ENCODE measurements at regions not wholly inside any gene's neighbourhood (a gene's known extent, or its start where the extent isn't known, plus 50 kb on each side); places are given as distances from the start of the nearest gene placed in this dataset.

DNA sequence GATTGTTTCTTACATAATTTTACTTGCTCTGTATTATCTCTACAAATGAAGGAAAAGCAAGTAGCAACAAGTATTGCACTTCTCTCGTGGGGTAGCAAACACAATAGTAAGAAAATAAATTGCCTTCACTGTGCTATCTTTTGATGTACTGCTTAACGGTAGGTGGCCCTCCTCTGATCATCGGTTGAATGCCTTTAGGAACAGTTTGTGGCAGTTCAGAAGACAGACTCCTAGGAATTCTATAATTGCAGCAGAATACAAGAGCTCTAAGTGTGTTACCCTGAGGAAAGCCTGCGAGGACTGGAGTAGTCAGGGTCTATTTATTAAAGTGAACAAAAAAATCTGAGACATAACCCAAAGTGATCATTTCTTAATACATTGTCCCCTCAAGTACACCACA is 1135.9 kb downstream of the KCNT2 start:
- TF ChIP-seq, protein P1, sequence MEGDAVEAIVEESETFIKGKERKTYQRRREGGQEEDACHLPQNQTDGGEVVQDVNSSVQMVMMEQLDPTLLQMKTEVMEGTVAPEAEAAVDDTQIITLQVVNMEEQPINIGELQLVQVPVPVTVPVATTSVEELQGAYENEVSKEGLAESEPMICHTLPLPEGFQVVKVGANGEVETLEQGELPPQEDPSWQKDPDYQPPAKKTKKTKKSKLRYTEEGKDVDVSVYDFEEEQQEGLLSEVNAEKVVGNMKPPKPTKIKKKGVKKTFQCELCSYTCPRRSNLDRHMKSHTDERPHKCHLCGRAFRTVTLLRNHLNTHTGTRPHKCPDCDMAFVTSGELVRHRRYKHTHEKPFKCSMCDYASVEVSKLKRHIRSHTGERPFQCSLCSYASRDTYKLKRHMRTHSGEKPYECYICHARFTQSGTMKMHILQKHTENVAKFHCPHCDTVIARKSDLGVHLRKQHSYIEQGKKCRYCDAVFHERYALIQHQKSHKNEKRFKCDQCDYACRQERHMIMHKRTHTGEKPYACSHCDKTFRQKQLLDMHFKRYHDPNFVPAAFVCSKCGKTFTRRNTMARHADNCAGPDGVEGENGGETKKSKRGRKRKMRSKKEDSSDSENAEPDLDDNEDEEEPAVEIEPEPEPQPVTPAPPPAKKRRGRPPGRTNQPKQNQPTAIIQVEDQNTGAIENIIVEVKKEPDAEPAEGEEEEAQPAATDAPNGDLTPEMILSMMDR (IDR thresholded peaks at IDR 0.05; ENCODE audit: low read depth, low read length) = no peak

DNA sequence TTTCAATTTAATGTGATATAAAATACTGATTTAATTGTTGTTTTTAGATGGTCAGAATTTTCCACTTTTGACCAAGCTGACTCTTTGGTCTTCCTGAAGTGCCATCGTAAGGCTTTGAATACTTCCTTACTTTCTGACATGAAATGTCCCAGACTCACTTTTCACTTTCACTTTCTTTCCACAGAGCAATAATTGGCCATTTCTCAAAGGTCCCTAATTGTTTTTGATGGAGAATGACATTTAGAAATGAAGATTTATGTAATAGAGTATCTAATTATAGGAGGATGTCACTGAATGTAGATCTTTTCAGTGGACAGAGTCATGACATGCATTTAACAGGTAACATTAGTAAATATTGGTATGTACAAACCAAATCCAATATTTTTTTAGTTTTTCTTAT is 1141.6 kb downstream of the KCNT2 start:
- no peak for DNase-seq (ENCODE audit: extremely low read depth, low read depth)
- TF ChIP-seq, protein P1 (IDR thresholded peaks at IDR 0.05; ENCODE audit: low read depth, low read length) = no peak

More for the DNA sequence above, 1135.9 kb downstream of the KCNT2 start:
- no peak for DNase-seq (ENCODE audit: extremely low read depth, low read depth)

DNA sequence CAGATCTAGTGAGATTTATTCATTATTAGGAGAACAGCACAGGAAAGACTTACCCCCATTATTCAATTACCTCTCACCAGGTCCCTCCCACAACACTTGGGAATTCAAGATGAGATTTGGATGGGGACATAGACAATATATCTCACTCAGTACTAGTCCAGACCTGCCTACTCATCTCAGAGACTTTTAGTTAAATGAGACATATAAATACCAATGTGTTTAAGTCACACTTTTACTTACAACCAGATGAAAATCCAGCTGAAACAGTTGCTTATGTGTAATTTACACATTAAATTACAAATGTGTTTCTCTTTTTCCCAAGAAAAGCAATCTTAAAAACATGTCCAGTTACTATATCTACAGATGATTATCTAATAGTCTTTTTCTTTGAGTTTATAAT is 1145.6 kb downstream of the KCNT2 start:
- TF ChIP-seq, protein P1 (IDR thresholded peaks at IDR 0.05; ENCODE audit: low read depth, low read length) = no peak
- no peak for DNase-seq (ENCODE audit: extremely low read depth, low read depth)

DNA sequence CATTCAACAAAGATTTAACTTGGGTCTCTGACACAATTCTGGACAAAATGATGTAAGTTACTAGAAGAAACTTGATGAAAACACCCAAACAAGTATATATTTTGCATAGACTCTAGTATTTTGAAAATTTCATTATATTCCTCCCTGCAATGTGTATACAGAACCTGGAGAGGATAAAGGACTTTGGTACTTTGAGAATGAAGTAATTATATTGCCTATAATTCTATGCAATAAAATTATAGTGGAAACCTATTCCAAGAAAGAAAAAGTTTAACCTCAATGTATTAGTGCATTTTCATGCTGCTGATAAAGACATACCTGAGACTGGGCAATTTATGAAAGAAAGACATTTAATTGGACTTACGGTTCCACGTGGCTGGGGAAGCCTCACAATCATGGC is 1146.1 kb downstream of the KCNT2 start:
- DNase-seq (ENCODE audit: extremely low read depth, low read depth) = no peak
- TF ChIP-seq, protein P1 (IDR thresholded peaks at IDR 0.05; ENCODE audit: low read depth, low read length) = no peak

DNA sequence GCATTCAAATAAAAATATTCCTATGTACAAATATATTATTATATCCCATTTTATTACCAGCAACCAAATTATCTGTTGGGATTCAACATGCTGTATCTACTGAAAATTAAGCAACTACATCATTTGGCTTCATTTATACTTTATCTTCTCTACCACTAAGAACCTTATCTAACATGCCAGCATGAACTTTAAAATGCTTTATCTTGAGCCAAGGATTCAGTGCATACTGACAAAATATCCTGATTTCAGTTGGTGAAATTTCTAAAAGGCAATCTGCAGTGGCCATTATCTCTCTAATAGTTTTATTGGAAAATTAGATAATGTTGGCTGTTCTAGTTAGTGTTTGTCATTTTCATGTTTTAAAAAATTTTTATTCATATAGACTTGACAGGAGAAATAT is 1149.9 kb downstream of the KCNT2 start:
- TF ChIP-seq, protein P1 (IDR thresholded peaks at IDR 0.05; ENCODE audit: low read depth, low read length) = no peak
- no peak for DNase-seq (ENCODE audit: extremely low read depth, low read depth)

DNA sequence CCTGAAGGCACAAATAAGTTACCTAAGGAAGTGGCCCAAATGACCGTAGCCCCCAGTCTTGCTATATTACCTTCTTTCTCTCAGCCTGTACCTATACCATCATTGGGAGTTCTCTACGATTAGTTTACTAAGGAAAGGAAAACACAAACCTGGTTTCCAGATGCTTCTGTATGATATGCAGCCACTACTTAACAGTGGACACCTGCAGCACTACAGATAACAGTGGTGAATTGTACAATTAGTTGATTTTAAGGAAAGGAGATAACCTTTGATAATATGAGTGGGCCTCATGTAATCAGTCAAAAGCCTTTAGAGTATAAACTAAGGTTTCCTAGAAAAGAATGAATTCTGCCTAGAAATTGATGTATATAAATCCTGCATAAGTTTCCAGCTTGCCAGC is 1157.4 kb downstream of the KCNT2 start:
- no peak for DNase-seq (ENCODE audit: extremely low read depth, low read depth)
- TF ChIP-seq, protein P1 (IDR thresholded peaks at IDR 0.05; ENCODE audit: low read depth, low read length) = no peak

DNA sequence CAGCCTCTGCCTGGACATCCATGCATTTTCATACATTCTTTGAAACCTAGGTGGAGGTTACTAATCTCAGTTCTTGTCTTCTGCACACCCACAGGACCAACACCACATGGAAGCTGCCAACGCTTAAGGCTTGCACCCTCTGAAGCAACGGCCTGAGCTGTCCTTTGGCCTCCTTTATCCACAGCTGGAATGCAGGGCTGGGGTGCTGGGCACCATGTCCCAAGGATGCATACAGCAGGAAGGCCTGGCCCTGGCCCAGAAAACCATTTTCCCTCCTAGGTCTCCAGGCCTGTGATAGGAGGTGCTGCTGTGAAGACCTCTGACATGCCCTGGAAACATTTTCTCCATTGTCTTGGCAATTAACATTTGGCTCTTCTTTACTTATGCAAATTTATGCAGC is 1168.6 kb downstream of the KCNT2 start:
- TF ChIP-seq, protein P1 (IDR thresholded peaks at IDR 0.05; ENCODE audit: low read depth, low read length) = no peak
- no peak for DNase-seq (ENCODE audit: extremely low read depth, low read depth)
